Astrocyte of the cerebellum (primary cell): ENCODE measurements at regions not wholly inside any gene's neighbourhood (a gene's known extent, or its start where the extent isn't known, plus 50 kb on each side); places are given as distances from the start of the nearest gene placed in this dataset.

Experiments used
- DNase-seq: peaks from one replicate; pipeline ENCODE4 v3.0.0-alpha.2; 2011; ENCODE audit warnings: low read depth
- H3K4me3 ChIP-seq: 2 replicates; pipeline ENCODE4 v1.5.1; 2011; ENCODE audit warnings: mild to moderate bottlenecking, low read depth, low read length, moderate library complexity
- CTCF ChIP-seq: IDR thresholded peaks from 2 replicates; pipeline ENCODE4 v1.5.1; 2012; ENCODE audit warnings: low read length, low read depth, moderate library complexity, mild to moderate bottlenecking; ENCODE audit errors: missing control alignments
- in situ Hi-C: cut with HindIII; loops from 2 replicates; pipeline ENCODE4 v1.10.0; 2017; ENCODE audit warnings: low sequenced_read_pairs

DNA sequence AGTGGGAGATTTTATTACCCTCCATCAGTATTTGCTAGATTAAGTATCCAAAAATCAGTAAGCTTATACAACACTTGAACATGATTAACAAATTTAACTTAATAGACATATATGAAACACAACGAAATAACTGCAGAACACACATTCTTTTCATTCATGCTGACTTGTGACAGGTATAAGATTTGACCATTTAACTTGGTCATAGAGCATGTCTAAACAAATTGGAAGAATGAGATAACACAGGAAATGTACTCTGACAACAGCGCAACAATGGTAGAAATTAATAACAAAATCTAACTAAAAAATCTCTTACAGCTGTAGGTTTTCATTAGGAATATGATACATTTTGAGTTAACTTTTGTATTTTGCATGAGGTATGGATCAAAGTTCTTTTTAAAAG, 62.4 kb upstream of the TTLL7 start:
- TF ChIP-seq CTCF: no peak
- no peak for DNase-seq
- H3K4me3 ChIP-seq: no peak overlapping the region
- in situ Hi-C loops: no loop called here

- DNase-seq: no peak
- H3K4me3 ChIP-seq: no peak overlapping the region
- in situ Hi-C loops: no loop called here
- TF ChIP-seq CTCF: no peak
Measured at GRCh38 chr1:84060781-84061180, 61.8 kb upstream of the TTLL7 start.

DNA sequence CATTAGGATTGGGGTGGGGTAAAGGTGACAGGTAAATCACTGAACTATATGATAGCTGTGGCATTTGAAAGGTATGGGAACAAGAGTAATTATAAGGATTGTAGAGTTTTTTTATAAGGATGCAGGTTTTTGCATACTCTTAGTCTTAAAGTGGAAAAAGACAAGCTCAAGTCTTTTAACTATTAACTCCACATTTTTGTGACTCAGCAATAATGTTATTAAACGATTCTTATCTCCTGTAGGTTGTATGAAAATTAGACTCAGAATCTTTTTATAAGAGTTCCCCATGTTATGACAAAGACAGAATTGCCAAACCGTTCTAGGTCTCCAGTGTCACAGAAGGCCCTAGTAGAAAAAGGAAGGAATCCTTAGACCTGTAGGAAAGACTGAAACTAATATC, 49.9 kb upstream of the TTLL7 start:
- H3K4me3 ChIP-seq: no peak overlapping the region
- no peak for TF ChIP-seq CTCF
- in situ Hi-C loops: no loop called here
- DNase-seq: no peak
